Tibial nerve (tissue), 4 donors: ENCODE measurements at regions not wholly inside any gene's neighbourhood (a gene's known extent, or its start where the extent isn't known, plus 50 kb on each side); places are given as distances from the start of the nearest gene placed in this dataset.

Experiments
- DNase-seq, 2 donors: peaks; one replicate each; pipeline ENCODE4 v3.0.0-alpha.2; 2019; ENCODE audit warnings: low spot score in 2 of 2
- H3K27ac ChIP-seq, 4 donors: fragments of 200-600 bp; sonication (generic) in 3 of 4; one replicate each; pipeline ENCODE4 v1.5.1; 2017 to 2019; ENCODE audit warnings: mild to moderate bottlenecking in 1 of 4
- H3K27me3 ChIP-seq, 2 donors: fragments of 200-600 bp; sonication (generic) in 1 of 2; one replicate each; pipeline versions ENCODE4 v1.5.1 to v1.6.0; 2017 to 2019
- H3K36me3 ChIP-seq, 3 donors: fragments of 200-600 bp; sonication (generic); one replicate each; pipeline ENCODE4 v1.5.1; 2018 to 2019
- H3K4me1 ChIP-seq, 4 donors: fragments of 200-600 bp; sonication (generic) in 3 of 4; one replicate each; pipeline ENCODE4 v1.5.1; 2017 to 2019
- H3K4me3 ChIP-seq, 4 donors: fragments of 200-600 bp; sonication (generic) in 3 of 4; one replicate each; pipeline ENCODE4 v1.5.1; 2017 to 2019; ENCODE audit warnings: mild to moderate bottlenecking in 1 of 4, moderate library complexity in 1 of 4
- H3K9me3 ChIP-seq, 4 donors: fragments of 200-600 bp; sonication (generic) in 3 of 4; one replicate each; pipeline ENCODE4 v1.5.1; 2017 to 2019
- EP300 ChIP-seq, 2 donors: sonication (generic); formaldehyde crosslinking; IDR thresholded peaks; one replicate each; pipeline ENCODE4 v1.6.1; 2017; ENCODE audit warnings: antibody characterized with exemption in 2 of 2, mild to moderate bottlenecking in 1 of 2
- POLR2A ChIP-seq, 2 donors: fragments of 450-650 bp; IDR thresholded peaks; one replicate each; pipeline ENCODE4 v1.6.1; 2017; ENCODE audit warnings: antibody characterized with exemption in 2 of 2, mild to moderate bottlenecking in 2 of 2, moderate library complexity in 2 of 2
- WGBS, 2 donors: methylation state at CpG; one replicate each; pipeline ENCODE4 v1.1.5; 2018; 5-methylcytosine and 5-hydroxymethylcytosine counted together
- TF ChIP-seq, protein P1 (sequence below), 5 experiments: fragments of 200-600 bp in 3 of 5; fragments of 450-650 bp in 2 of 5; sonication (generic) in 3 of 5; IDR thresholded peaks; one replicate each; pipeline ENCODE4 v1.5.1; 2016 to 2019; ENCODE audit warnings: antibody characterized with exemption in 5 of 5, mild to moderate bottlenecking in 3 of 5, moderate library complexity in 2 of 5

DNA sequence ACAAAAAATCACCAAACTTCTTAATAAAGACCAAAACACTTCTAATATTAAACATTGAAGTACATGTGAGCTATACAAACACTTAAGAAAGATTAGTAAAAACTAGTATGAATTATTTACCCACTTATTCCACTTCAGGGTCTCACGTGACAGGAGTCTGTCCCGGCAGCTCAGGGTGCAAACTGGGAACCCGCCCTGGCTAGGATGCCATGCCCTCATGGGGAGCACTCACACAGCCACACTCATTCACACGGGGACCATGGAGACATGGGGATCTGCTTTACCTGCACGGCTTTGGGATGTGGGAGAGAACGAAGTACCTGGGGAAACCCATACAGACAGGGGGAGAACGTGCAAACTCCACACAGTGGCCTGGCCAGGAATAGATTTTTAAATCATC lies 179.3 kb upstream of the UBE3A start:
- DNase-seq: no peak
- Histone ChIP-seq H3K27me3 (no peaks in the 10 kb centered on the region), H3K4me3 (no peak overlapping the region), H3K9me3 (peaks cover 0 to 9% (median 0%) of the 10 kb centered on the region in 4 donors), H3K4me1 (no peaks in the 10 kb centered on the region), H3K36me3 (no peaks in the 10 kb centered on the region), H3K27ac (no peak overlapping the region)
- TF ChIP-seq POLR2A (IDR thresholded peaks at IDR 0.05) (no peak), EP300 (IDR thresholded peaks at IDR 0.05) (no peak)
- TF ChIP-seq, protein P1, sequence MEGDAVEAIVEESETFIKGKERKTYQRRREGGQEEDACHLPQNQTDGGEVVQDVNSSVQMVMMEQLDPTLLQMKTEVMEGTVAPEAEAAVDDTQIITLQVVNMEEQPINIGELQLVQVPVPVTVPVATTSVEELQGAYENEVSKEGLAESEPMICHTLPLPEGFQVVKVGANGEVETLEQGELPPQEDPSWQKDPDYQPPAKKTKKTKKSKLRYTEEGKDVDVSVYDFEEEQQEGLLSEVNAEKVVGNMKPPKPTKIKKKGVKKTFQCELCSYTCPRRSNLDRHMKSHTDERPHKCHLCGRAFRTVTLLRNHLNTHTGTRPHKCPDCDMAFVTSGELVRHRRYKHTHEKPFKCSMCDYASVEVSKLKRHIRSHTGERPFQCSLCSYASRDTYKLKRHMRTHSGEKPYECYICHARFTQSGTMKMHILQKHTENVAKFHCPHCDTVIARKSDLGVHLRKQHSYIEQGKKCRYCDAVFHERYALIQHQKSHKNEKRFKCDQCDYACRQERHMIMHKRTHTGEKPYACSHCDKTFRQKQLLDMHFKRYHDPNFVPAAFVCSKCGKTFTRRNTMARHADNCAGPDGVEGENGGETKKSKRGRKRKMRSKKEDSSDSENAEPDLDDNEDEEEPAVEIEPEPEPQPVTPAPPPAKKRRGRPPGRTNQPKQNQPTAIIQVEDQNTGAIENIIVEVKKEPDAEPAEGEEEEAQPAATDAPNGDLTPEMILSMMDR (IDR thresholded peaks at IDR 0.05): no peak
- 85 to 89% methylated on average over 7 of the region's 7 CpGs for WGBS, 2 donors

DNA sequence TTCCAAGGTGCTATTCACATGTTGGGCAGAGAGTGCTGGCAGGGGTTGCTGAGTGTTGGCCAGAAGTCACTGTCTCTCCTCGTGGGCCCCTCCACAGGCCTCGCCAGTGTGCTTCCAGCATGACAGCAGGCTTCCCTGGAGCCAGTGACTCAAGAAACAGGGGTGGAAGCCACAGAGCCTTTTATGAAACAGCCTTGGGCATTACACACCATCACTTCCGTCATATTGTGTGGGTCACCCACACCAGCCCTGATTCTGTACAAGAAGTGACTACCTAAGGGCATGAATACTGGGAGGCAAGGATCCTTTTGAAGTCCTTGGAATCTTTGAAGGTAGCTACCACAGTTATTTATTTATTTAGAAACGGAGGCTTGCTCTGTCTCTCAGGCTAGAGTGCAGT lies 177.6 kb upstream of the UBE3A start:
- no peak for DNase-seq
- Histone ChIP-seq H3K9me3 (peaks cover 0 to 5% (median 0%) of the 10 kb centered on the region in 4 donors), H3K4me3 (no peak overlapping the region), H3K27ac (no peak overlapping the region), H3K36me3 (no peaks in the 10 kb centered on the region), H3K4me1 (no peaks in the 10 kb centered on the region), H3K27me3 (no peaks in the 10 kb centered on the region)
- TF ChIP-seq EP300 (IDR thresholded peaks at IDR 0.05) (no peak), POLR2A (IDR thresholded peaks at IDR 0.05) (no peak)
- TF ChIP-seq, protein P1 (IDR thresholded peaks at IDR 0.05): no peak
- 64 to 68% methylated on average over 4 of the region's 4 CpGs for WGBS, 2 donors

DNA sequence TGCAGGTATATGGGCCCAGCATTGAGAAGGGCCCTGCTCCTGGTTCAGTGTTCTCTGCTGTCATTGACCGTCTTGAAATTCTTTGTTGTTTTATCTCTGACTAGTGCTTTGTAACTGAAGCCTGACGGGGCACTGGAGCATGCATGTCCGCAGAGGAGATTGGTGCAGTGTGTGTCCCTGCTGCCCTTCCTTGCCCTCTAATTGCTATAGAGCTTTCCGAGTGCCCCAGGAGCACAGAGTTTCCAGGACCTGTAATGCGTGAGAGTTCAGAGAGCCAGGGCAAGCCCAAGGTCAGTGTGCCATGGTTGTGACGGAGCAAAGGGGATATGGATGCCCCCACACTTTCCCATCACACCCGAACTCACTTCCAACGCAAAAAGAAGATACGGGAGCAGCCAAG lies 174.3 kb upstream of the UBE3A start:
- DNase-seq: no peak
- Histone ChIP-seq H3K27ac (no peak overlapping the region), H3K4me3 (no peak overlapping the region), H3K36me3 (no peaks in the 10 kb centered on the region), H3K27me3 (no peaks in the 10 kb centered on the region), H3K4me1 (no peaks in the 10 kb centered on the region), H3K9me3 (no peaks in the 10 kb centered on the region)
- TF ChIP-seq, protein P1 (IDR thresholded peaks at IDR 0.05): no peak
- TF ChIP-seq EP300 (IDR thresholded peaks at IDR 0.05) (no peak), POLR2A (IDR thresholded peaks at IDR 0.05) (no peak)
- 74 to 77% methylated on average over 9 of the region's 9 CpGs for WGBS, 2 donors

DNA sequence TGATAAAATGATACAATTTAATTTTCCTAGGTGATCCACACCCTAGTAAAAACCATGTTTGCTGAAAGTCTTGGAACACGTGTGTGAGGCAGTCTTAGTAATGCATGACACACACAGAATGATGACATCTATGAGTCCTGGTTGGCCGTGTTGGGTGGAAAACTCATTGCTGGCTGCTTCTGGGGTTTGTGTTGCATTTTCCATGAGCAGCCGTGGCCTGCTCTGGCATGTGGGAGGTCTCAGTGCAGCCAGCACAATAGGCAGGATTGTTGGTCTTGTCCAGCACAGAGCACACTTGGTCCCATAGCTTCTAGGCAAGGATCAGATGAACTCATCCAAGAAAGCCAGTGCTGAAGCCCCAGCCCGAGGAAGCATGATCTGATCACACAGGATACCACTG lies 172.8 kb upstream of the UBE3A start:
- no peaks in the 10 kb centered on the region for H3K9me3 ChIP-seq
- H3K27ac ChIP-seq: peak overlapping the region in 1 of 4 donors; percentile 43
- H3K4me1 ChIP-seq: no peaks in the 10 kb centered on the region
- no peaks in the 10 kb centered on the region for H3K27me3 ChIP-seq
- no peaks in the 10 kb centered on the region for H3K36me3 ChIP-seq
- DNase-seq: peak in 1 of 2 donors; percentile 38
- 29 to 30% methylated on average over 4 of the region's 4 CpGs for WGBS, 2 donors
- peak in 1 of 2 donors; percentile 54 for TF ChIP-seq EP300 (IDR thresholded peaks at IDR 0.05)
- TF ChIP-seq, protein P1 (IDR thresholded peaks at IDR 0.05): no peak
- no peak for TF ChIP-seq POLR2A (IDR thresholded peaks at IDR 0.05)
- no peak overlapping the region for H3K4me3 ChIP-seq

DNA sequence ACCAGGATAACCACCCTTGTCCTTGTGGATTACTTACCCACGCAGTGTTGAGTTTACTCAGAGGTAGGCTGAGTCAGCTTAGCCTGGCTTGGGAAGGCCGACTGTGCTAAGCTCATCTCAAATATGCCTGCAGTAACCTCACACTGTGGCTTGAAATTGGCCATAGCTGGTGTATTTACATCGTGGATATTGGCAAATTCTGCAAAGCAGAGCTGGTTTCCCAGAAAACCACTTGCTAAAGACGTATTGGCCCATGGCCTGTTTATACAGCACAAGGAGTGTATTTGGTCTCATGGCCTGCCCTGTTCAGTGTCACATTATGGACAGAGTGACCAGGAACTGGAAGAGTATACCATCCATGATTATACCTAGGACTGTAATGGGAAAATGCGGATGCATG lies 170.5 kb upstream of the UBE3A start:
- DNase-seq: no peak
- Histone ChIP-seq H3K36me3 (no peaks in the 10 kb centered on the region), H3K27me3 (no peaks in the 10 kb centered on the region), H3K4me1 (no peaks in the 10 kb centered on the region), H3K4me3 (no peak overlapping the region), H3K27ac (no peak overlapping the region), H3K9me3 (peaks cover 0 to 2% (median 0%) of the 10 kb centered on the region in 4 donors)
- WGBS, 2 donors: 87 to 91% methylated on average over 5 of the region's 5 CpGs
- TF ChIP-seq POLR2A (IDR thresholded peaks at IDR 0.05) (no peak), EP300 (IDR thresholded peaks at IDR 0.05) (no peak)
- TF ChIP-seq, protein P1 (IDR thresholded peaks at IDR 0.05): no peak
